GM19238 (cell line): ENCODE measurements at regions not wholly inside any gene's neighbourhood (a gene's known extent, or its start where the extent isn't known, plus 50 kb on each side); places are given as distances from the start of the nearest gene placed in this dataset.
"Not testable (repeated sequence)": the region's sequence is repeated elsewhere in the genome, so short reads cannot be mapped to it uniquely, and the experiment has no call there.

Source experiments
- DNase-seq: peaks from one replicate; pipeline ENCODE4 v3.0.0; 2011; ENCODE audit warnings: low spot score; ENCODE audit not compliant: insufficient read length

DNA sequence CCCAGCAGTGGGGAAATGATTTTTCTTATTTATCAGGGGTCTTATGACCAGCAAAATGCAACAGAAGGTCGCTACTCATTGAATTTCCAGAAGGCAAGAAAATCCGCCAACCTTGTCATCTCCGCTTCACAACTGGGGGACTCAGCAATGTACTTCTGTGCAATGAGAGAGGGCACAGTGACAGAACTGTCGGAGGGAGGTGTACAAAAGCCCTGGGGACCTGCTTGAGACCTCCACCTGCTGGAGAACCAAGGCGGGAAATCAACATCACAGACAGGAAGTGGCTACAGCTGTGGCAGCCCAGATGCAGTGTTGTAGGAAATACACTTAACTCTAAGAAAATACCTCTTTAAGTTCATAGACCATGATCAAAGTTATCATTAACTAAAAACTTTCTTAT is 250.9 kb upstream of the OR4E1 start:
- DNase-seq, result peak; percentile 3

DNA sequence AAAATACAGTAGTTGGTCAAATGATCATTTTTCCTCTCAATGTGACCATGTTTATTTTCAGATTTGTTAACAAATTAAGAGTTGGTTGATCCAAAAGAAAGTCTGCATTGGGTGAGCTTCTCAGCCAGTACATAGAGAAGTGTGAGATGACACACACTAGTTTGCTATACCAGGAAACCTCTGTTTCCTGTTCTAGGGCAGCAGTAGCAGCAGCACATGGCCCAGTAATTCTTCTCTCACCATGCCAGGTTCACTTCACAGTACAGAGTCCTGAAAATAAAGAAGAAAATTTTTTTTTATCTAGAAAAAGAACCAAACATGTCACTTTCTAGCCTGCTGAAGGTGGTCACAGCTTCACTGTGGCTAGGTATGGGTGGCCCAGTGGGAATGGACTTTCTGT is 250.2 kb upstream of the OR4E1 start:
- DNase-seq, result no peak

DNA sequence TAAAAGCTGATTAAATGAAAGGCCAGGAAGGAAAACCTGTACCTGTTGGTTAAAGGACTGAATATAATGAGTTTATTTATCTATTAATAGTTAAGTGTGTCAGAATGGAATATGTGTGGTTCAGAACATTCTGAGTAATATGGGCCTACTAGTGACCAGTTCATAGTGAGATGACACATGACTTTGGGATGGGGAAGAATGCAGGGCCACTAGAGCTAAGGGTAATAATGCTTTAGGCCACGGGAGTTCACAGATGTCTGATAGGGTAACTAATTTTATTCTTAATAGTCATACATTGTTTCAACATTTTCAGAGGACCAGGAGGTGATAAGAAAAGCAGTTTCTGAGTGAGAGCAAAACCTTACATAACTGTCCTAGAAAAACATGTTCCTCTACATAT is 247.8 kb upstream of the OR4E1 start:
- no peak for DNase-seq

DNA sequence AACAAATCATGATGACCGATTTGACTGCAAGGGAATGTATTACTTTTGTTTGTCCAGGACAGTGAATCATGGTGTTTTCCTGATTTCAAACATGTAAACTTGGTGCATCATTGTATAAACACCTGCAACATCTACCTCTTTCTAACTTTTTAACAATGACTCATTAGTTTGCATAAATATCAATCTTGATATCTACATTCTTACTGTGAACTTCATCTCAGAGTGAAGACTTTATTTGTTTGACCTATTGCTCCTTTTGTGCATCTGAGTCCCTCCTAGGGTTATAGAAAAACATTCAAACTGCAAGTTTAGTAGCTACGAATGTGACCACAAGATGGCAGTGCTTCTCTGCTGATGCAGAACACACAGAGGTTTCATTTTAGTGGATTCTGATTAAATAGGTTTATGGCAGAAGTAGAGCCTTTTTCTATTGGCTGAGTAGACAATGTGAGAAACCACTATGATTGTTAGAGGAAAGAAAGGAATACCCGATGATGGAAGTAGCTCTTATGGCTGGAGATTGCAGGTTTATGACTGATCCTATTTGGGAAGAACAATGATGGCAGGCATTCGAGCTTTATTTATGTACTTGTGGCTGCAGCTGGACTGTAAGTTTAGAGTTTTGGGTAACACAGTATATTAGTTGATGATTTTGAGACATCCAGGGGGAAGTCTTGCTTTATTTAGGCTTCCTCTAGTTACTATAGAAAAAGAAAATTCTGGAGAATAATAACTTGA is 244.2 kb upstream of the OR4E1 start:
- DNase-seq, result no peak

DNA sequence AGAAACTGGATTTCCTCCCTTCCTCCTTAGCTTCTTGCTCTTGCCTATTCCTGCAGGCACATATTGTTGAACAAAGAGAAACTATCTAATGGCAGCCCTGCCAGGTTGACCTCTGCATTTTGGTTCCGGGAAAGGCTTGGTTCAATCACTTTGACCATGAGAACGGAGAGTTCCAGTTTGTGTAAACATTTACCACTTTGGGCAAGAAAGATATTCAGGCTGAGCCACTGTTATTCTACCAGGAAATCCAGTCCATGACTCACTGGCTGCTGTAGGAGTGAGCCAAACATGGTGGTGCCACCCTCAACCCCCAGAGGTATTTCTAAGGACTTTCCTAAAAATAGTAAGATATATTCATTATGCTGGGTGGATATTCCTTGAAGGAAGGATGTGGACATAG is 242.2 kb upstream of the OR4E1 start:
- DNase-seq, result no peak

DNA sequence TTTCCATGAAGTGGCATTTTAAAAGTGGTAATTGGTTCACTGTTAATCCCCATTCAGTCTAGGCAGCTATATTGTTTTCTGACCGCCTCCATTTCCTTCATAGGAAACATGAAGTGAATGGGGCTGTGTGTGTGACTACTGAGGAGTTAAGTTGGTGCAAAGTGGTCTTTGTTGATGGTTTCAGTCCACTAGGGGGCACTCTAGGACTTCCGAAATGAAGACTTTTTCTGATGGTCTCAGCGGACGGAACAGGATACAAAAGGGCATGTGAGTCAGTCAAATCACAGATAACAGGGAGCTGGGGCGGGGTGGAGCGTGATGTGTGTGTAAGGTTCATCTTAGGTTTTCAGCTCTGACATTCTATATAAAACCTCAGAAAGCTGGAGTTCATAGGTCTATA is 240.1 kb upstream of the OR4E1 start:
- DNase-seq, result no peak

DNA sequence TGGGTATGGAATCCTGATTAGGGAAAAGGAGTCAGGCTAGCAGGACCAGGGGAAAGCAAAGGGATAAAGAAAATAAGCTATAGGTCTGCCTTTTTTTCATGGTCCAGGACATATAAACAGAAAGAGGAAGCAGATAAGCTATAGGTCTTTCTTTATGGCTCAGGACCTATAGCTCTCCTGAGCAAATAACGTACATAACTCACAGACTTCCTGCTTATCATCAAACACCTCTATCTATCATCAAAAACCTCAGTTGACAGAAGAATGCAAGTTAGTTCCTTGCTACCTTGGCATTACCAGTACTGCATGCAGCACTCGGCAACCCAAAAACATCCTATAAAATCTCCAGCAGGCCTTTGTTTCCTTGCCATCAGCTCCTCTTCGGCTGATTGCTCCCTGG is 238.7 kb upstream of the OR4E1 start:
- no peak for DNase-seq

DNA sequence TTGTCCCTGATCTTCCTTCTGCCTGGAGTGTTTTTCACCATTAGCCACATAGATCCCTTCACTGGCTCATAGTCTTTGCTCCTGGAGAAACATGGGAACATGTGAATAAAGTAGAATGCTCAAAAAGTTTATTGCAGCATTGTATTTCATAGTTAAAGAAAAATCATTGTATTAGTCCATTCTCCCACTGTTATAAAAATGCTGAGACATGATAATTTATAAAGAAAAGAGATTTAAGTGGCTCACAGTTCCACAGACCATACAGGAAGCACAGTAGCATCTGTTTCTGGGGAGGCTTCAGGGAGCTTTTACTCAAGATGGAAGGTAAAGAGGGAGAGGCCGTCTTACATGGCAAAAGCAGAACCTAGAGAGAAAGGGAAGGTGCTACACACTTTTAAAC is 238.3 kb upstream of the OR4E1 start:
- DNase-seq, result no peak

DNA sequence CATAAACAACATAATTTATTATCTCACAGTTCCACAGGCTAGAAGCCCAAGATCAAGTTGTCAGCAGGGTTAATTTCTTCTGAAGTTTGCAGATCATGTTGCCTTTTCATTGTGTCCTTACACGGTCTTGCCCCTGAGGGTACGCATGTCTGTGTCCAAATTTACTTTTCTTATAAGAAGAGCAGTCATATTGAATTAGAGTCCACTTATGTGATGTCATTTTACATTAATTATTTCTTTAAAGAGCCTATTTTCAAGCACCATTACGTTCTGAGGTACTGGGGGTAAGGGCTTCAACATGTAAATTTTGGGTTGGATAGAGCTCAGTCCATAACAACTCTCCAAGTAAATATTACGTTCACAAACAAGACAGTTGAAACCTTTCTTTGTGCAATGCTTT is 236.6 kb upstream of the OR4E1 start:
- DNase-seq, result no peak

DNA sequence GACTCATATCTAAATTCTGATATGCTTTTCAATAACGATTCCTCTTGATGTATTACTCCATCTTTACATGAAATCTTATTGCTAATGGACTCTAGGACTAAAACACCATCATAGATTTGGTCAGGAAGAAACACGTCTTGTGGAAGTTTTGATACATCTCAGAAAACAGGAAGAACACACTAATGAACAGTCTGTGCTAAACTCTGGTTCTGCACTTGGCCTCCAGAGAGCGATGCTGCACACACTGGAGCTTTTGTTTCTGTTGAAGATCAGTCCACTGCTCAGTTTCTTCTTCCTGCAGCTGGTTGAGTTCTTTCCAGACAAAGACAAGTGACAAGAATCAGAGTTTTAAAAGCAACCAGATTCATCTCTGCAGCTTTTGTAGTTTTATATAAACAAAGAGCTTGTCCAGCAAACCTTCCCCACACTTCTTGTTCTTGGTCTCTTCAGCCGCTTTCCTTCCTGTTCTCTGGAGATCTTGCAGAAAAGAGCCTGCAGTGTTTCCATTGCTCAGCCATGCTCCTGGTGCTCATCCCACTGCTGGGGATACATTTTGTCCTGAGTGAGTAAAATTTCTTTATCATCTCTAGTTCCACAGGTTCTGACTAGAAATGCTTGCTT is 229.1 kb upstream of the OR4E1 start:
- no peak for DNase-seq

DNA sequence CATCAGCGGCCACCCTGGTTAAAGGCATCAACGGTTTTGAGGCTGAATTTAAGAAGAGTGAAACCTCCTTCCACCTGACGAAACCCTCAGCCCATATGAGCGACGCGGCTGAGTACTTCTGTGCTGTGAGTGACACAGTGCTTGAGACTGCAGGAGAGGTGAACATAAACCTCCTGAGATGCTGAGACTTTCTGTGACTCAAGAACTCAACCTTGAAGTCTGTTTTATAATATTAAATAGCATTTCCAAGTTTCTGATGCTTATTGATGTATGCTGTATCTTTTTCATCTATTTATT is 221.2 kb upstream of the OR4E1 start:
- not testable (repeated sequence) for DNase-seq

DNA sequence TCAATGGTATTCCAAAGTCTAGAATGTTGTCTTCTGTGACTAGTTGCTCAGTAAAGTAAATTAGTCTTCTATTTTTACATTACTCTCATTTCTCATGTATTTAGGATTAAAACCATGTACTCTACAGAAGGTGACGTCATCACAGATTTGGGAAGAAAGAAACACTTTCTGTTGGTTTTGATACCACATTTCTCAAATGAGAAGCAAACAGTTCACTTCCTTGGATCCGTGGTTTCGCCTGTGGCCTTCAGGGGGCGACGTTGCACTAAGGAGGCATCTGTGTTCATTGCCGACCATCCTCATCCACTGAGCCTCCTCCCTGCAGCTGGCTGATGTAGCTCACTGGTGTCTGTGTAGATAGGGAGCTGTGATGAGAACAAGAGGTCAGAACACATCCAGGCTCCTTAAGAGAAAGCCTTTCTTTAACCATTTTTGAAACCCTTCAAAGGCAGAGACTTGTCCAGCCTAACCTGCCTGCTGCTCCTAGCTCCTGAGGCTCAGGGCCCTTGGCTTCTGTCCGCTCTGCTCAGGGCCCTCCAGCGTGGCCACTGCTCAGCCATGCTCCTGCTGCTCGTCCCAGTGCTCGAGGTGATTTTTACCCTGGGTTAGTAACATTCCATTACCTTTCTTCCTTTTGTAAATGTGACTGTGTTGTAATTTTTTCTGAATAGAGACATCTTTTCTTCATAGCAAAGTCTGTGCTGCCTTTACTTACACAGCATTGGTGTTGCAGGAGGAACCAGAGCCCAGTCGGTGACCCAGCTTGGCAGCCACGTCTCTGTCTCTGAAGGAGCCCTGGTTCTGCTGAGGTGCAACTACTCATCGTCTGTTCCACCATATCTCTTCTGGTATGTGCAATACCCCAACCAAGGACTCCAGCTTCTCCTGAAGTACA is 220.6 kb upstream of the OR4E1 start:
- DNase-seq, result no peak

DNA sequence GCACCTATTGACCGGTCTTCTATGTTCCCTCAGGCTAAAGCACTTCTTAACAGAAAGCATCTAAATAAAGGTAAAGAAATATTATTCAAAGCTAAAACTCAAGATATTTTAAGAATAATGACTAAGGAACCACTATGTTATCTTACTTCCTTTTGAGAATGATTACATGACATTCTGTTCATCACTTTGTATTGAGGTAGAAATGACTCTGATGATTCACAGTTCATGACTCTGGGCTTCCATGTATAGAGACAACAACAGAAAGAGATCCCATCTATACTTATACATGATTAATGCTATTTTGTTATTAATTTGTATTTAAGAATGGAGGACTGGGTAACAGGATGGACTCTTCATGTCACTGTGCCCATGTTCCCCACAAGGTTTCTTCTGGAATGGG is 218.3 kb upstream of the OR4E1 start:
- DNase-seq, result no peak

DNA sequence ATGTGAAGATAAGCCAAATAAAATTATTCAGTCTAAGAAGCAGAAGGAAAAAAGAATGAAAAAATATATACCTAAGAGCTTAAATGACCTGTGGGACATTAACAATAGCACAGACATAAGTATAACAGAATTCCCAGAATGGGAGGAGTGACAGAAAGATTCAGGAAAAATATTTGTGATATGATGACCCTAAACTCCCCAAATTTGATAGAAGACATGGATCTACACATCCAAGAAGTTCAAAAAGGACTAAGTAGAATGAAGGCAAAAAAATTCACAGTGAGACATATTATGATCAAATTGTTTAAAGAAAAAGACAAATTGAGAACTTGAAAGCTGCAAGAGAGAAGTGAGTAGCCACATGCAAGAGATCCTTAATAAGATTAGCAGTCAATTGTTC is 211.4 kb upstream of the OR4E1 start:
- no peak for DNase-seq

DNA sequence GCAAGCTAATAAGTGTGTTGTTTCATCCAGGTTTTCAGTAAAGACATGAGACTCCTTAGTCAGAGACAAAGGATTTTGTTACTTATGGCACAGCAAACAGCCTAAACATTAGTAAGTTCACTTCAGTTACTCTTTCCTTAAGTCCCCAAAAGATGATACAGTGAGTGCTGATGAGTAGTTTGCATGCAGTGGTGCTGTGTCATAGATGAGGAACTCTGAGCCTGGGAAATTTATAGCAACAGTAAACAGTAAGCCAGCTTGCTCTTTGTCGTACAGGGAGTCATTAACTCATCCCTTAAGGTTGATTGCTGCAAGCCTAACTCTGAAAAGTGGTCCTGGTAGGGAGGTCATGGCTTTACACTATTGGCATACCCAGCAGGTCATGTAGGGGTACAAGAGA is 208.6 kb upstream of the OR4E1 start:
- DNase-seq, result no peak

DNA sequence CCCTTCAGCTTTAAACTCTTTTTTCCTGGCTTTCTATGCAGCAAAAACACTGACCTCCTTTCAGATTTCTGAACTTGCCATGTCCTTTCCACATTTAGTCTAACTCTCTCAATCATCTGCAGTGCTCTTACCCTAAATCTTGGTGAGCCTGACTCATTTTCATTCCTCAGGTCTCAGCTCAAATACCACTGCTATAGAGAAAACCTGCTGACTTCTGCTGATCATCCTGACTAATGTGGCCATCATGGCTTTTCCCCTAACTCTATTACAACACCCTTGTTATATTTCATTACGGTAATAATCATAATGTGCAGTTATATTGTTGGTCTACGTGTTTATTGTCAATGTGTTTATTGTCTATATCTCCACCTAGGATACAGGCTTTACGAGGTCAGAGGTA is 207.3 kb upstream of the OR4E1 start:
- no peak for DNase-seq

DNA sequence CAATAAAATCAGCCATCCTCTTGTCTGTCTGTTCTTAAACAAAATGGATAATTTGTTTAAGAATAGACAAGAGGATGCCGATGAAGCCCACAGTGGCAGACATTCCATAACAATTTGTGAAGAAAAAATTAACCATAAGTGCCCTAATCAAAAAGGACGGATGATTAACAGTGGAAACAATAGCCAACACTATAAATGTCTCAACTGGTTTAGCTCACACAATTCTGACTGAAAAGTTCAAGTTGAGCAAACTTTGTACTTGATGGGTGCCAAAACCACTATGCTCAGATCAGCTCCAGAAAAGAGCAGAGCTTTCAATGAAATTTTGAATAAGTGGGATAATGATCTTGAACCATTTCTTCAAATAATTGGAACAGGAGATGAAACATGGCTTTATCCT is 202.2 kb upstream of the OR4E1 start:
- no peak for DNase-seq

DNA sequence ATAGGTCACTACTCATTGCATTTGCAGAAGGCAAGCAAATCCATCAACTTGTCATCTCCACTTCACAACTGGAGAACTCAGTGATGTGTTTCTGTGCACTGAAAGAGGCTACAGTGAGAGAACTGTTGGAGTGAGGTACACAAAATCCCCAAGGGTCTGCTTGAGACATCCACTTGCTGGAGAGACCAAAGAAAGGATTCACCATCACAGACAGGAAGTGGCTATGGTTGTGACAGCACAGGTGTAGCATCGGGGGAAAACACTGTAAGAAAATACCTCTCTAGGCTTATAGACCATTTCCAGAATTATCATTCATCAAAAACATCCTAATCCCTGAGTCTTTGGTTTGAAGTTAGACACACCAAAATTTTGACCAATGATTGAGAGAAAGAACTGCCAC is 201.3 kb upstream of the OR4E1 start:
- DNase-seq, result no peak

DNA sequence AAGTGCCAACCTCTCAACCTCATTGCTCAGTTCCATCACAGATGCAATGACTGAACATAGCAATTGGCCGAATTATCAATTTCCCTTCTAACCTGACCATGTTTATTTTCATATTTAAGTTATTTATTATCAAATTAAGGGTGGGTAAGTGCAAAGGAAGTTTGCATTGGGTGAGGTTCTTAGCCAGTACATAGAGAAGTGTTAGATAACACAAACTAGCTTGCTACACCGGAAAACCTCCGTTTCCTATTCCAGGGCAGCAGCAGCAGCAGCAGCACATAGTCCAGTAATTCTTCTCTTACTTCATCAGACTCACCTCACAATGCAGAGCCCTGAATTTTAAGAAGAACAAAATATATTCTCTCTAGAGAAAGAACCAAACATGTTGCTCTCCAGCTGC is 200.5 kb upstream of the OR4E1 start:
- DNase-seq, result no peak

DNA sequence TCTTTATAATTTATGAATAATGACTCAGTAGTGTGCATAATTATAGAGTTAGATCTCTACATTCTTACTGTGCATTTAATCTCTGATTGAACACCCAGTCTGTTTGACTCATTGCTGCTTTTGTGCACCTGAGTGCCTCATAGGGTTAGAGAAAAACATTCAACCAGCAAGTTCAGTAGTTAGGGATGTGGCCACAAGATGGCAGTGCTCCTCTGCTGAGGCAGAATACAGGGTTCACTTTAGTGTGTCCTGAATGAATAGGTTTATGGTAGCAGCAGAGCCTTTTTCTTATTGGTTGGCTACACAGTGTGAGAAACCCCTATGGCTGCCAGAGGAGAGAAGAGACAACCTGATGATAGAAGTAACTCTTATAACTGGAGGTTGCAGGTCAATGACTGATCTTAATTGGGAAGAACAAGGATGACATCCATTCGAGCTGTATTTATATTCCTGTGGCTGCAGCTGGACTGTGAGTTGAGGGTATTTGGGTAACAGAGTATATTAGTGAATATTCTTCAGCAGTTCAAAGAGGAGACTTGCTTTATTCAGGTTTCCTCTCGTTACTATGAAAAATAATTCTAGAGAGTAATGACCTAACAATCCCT is 194.9 kb upstream of the OR4E1 start:
- peak; percentile 7 for DNase-seq

DNA sequence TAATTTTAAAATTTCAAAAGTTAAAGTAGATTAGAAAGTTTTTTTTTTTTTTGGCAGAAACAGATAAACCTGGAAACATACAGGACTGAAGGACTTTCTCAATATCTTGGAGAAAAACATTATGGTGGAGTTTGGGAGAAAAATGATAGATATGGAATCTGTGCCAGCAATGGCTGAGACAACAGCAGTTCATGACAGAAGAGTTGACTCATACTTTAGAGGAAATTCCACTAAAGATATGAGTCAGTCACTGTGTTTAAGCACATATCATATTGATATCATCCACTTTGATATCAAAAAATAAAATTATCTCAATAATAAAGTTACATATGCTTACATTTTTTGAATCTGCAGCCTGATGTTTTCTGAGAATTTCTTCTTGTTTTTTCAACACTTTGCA is 193.9 kb upstream of the OR4E1 start:
- DNase-seq, result no peak

DNA sequence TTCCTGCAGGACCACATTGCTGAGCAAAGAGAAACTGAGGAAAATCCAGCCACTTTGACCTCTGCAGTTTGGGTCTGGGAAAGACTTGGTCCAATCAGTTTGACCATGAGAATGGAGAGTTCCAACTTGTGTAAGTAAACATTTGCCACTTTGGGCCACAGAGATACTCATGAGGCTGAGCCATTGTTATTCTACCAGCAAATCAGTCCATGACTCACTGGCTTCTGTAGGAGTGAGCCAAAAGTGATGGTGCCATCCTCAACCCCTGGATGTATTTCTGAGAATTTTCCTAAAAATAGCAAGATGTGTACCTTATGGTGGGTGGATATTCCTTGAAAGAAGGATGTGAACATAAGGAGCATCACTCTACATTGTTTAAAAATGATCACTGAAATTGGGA is 192.9 kb upstream of the OR4E1 start:
- DNase-seq, result no peak
